ENCODE measurements at regions not wholly inside any gene's neighbourhood (a gene's known extent, or its start where the extent isn't known, plus 50 kb on each side); places are given as distances from the start of the nearest gene placed in this dataset.

GRCh38 chr10:78178940-78179339 lies 145.3 kb downstream of the RPS24 start:
- TF ChIP-seq CTCF (IDR thresholded peaks at IDR 0.05) (no peak), ZFX (IDR thresholded peaks at IDR 0.05; ENCODE audit: borderline replicate concordance) (no peak)

GRCh38 chr10:78179886-78180705 lies 146.4 kb downstream of the RPS24 start:
- TF ChIP-seq ZFX (IDR thresholded peaks at IDR 0.05; ENCODE audit: borderline replicate concordance) (no peak), CTCF (IDR thresholded peaks at IDR 0.05) (no peak)
- H3K27ac ChIP-seq: no peak overlapping the region

More at GRCh38 chr10:78178940-78179339, 145.3 kb downstream of the RPS24 start:
- H3K27ac ChIP-seq: no peak overlapping the region

GRCh38 chr10:78181381-78182055 lies 147.9 kb downstream of the RPS24 start:
- H3K27ac ChIP-seq: no peak overlapping the region
- no peak for TF ChIP-seq ZFX (IDR thresholded peaks at IDR 0.05; ENCODE audit: borderline replicate concordance)
- no peak for TF ChIP-seq CTCF (IDR thresholded peaks at IDR 0.05)

- no peak overlapping the region for H3K27ac ChIP-seq
- TF ChIP-seq ZFX (IDR thresholded peaks at IDR 0.05; ENCODE audit: borderline replicate concordance) (no peak), CTCF (IDR thresholded peaks at IDR 0.05) (no peak)
These were observed 149.2 kb downstream of the RPS24 start for GRCh38 chr10:78182841-78183240.

GRCh38 chr10:78184851-78185692 lies 151.4 kb downstream of the RPS24 start:
- TF ChIP-seq ZFX (IDR thresholded peaks at IDR 0.05; ENCODE audit: borderline replicate concordance) (no peak), CTCF (IDR thresholded peaks at IDR 0.05) (no peak)
- H3K27ac ChIP-seq: no peak overlapping the region

- TF ChIP-seq ZFX (IDR thresholded peaks at IDR 0.05; ENCODE audit: borderline replicate concordance) (no peak), CTCF (IDR thresholded peaks at IDR 0.05) (no peak)
- H3K27ac ChIP-seq: no peak overlapping the region
These were observed 152.0 kb downstream of the RPS24 start for GRCh38 chr10:78185693-78186055.

Data from 22Rv1 (cell line).